GM23248 (cell line): ENCODE measurements at regions not wholly inside any gene's neighbourhood (a gene's known extent, or its start where the extent isn't known, plus 50 kb on each side); places are given as distances from the start of the nearest gene placed in this dataset.

Experiments used
- EZH2 ChIP-seq: fragments of 200-600 bp; sonication (generic); IDR thresholded peaks from 2 replicates; pipeline ENCODE4 v1.6.1; 2018; ENCODE audit warnings: antibody characterized with exemption, mild to moderate bottlenecking; ENCODE audit not compliant: insufficient read depth, poor library complexity, severe bottlenecking
- EZH2phosphoT487 ChIP-seq: fragments of 200-600 bp; sonication (generic); IDR thresholded peaks from 2 replicates; pipeline ENCODE4 v1.6.1; 2018; ENCODE audit warnings: antibody characterized with exemption, moderate library complexity, mild to moderate bottlenecking, low read depth; ENCODE audit not compliant: insufficient read depth

- TF ChIP-seq EZH2 (no peak), EZH2phosphoT487 (no peak)
These were observed 310.9 kb downstream of the ZNF536 start for GRCh38 chr19:30682999-30683536.
